HUES48 (cell line): ENCODE measurements at regions not wholly inside any gene's neighbourhood (a gene's known extent, or its start where the extent isn't known, plus 50 kb on each side); places are given as distances from the start of the nearest gene placed in this dataset.

Experiments
- H3K27ac ChIP-seq: one replicate; pipeline ENCODE4 v1.7.0; 2013; ENCODE audit warnings: low read depth, low read length, inconsistent platforms
- H3K27me3 ChIP-seq: 2 replicates; pipeline ENCODE4 v1.6.1; 2013; ENCODE audit warnings: mild to moderate bottlenecking, low read length; ENCODE audit not compliant: control insufficient read depth, insufficient read depth
- H3K36me3 ChIP-seq: 2 replicates; pipeline ENCODE4 v1.6.1; 2013; ENCODE audit warnings: low read length; ENCODE audit not compliant: control insufficient read depth, insufficient read depth
- H3K4me1 ChIP-seq: 2 replicates; pipeline ENCODE4 v1.6.1; 2013; ENCODE audit warnings: mild to moderate bottlenecking, low read length; ENCODE audit not compliant: control insufficient read depth, insufficient read depth
- H3K4me3 ChIP-seq: 2 replicates; pipeline ENCODE4 v1.5.1; 2013; ENCODE audit warnings: mild to moderate bottlenecking, low read depth, low read length
- H3K9ac ChIP-seq: 2 replicates; pipeline ENCODE4 v1.6.1; 2013; ENCODE audit warnings: mild to moderate bottlenecking, low read depth, low read length, moderate library complexity
- H3K9me3 ChIP-seq: 2 replicates; pipeline ENCODE4 v1.6.1; 2013; ENCODE audit warnings: low read length; ENCODE audit not compliant: control insufficient read depth, insufficient read depth

DNA sequence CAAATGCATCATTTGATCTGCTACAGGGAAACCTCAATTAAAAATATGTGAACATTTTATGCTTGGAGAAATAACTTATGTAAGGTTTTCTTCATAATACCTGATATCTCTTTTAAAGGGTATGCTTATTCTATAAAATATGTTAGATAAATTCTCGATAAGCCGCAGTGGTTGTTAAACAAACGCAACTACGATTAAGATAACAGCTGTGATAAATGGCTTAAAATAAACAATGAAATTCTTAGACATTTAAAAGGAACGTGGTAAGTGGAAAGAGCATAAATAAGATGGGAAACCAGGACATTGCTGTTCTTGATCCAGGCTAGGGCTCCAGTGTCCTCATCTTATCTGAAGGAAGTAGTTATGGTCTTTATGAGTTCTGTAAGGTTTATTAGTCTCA, 415.9 kb downstream of the CD83 start:
- Histone ChIP-seq H3K4me3 (no peak overlapping the region), H3K4me1 (no peaks in the 10 kb centered on the region), H3K9ac (no peak overlapping the region), H3K36me3 (no peaks in the 10 kb centered on the region), H3K27me3 (no peaks in the 10 kb centered on the region), H3K27ac (no peak overlapping the region), H3K9me3 (no peaks in the 10 kb centered on the region)

DNA sequence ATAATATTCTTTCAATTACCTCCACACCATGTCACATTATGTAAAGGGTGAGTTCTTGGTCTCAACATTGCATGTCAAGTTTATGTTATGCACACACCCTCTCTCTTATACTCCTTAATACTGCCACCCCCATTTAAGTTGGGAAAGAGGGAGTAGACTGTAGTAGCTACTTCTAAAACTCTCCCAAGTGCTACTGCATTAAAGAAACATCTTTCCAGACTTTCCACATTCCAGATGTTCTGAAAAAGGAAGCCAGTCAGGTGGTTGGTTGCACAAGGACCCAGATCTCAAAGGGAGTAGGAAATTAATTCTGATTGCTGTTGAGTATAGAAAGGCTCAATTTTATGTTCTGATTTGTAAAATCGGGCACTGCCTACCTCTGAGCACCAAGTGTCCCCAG, 419.5 kb downstream of the CD83 start:
- Histone ChIP-seq H3K9me3 (no peaks in the 10 kb centered on the region), H3K27ac (no peak overlapping the region), H3K27me3 (no peaks in the 10 kb centered on the region), H3K4me3 (no peak overlapping the region), H3K9ac (no peak overlapping the region), H3K36me3 (no peaks in the 10 kb centered on the region), H3K4me1 (peaks cover 13% of the 10 kb centered on the region)

DNA sequence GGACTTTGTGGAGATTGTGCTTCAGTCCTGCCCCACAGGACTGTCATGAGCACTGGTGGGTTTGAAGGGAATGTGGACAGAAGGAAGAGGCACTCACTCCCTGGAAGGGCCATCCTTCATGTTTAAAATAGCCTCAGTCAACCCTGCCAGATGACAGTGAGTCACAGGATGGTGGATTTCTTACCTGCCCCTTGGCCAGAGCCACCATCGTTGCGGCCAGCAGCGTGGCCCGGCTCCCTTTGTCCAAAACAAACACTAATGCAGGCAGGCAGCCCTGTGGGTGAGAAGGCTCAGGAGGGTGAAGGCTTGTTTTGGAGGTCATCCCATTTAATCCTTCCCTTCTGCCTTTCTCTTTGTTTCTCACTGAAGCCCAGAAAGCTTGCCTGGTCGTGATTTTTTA, 422.7 kb downstream of the CD83 start:
- H3K4me1 ChIP-seq: peaks cover 13% of the 10 kb centered on the region
- H3K9ac ChIP-seq: no peak overlapping the region
- H3K27me3 ChIP-seq: no peaks in the 10 kb centered on the region
- no peaks in the 10 kb centered on the region for H3K36me3 ChIP-seq
- no peaks in the 10 kb centered on the region for H3K9me3 ChIP-seq
- H3K4me3 ChIP-seq: no peak overlapping the region
- no peak overlapping the region for H3K27ac ChIP-seq

DNA sequence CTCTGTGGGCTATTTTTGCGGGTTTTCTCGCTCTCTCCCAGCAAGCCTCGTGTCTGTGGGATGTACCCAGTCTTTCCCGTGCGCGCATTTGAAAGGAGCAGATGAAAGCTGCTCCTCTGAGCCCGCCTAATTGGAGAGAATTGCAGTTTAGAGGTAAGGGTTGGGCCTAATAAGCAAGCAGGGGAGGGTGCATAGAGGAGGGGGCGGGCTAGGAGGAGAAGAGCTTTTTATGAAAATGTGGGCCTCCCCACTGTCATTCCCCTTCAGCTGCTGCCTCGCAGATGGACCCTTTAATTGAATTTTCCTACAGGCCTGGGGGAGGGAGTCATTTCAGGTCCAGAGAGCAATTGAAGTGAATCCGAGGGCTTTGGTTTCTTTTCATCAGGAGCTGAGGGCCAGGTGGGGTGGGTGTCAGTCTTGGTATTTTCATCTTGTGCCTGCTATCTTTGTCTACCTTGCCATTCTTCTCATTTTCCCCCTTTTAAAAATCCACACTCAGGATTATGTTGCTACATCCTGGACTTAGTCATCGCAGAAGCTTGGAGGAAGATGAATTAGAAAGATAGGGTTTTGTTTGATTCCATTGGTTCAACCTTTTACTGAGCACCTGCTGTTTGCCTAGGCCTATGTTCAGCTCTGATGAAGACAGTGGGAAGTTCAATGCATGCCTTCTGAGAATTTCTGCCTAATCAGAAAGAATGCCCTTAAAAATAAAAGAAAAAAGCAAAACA, 423.4 kb downstream of the CD83 start:
- no peaks in the 10 kb centered on the region for H3K27me3 ChIP-seq
- H3K9me3 ChIP-seq: no peaks in the 10 kb centered on the region
- H3K36me3 ChIP-seq: no peaks in the 10 kb centered on the region
- H3K27ac ChIP-seq: no peak overlapping the region
- peaks cover 13% of the 10 kb centered on the region for H3K4me1 ChIP-seq
- no peak overlapping the region for H3K9ac ChIP-seq
- H3K4me3 ChIP-seq: no peak overlapping the region

DNA sequence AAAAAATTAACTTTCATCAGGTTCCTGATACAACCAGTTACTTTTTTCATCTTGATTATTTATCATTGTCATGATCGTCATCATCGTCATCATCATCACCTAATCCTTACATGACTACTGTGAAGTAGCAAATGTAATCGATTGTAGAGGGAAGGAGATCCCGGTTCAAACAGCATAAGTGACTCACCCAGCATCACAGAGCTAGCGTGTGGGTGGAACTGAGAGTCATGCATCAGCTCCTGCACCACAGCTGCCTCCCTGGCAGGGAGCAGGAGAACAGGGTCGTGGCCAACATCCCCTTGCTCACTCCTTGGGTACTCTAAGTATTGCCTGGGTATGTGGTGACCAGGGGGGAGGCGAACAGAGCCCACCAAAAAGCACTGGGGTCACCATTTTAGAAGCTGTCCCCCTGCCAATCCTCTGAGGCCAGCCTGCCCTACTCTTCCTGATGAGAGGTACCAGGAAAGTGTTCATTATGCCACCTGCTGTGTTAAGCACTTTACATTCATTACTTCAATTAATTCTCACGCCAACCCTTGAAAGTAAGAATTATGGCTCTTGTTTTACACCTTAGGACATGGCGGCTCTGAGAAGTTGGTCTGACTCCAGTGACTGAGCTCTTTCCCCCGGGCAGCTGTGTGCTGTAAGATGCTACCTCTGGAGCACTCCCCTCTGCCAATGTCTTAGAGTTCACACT, 425.2 kb downstream of the CD83 start:
- H3K9me3 ChIP-seq: no peaks in the 10 kb centered on the region
- H3K36me3 ChIP-seq: no peaks in the 10 kb centered on the region
- no peak overlapping the region for H3K4me3 ChIP-seq
- no peak overlapping the region for H3K27ac ChIP-seq
- H3K9ac ChIP-seq: no peak overlapping the region
- peaks cover 13% of the 10 kb centered on the region for H3K4me1 ChIP-seq
- H3K27me3 ChIP-seq: no peaks in the 10 kb centered on the region

DNA sequence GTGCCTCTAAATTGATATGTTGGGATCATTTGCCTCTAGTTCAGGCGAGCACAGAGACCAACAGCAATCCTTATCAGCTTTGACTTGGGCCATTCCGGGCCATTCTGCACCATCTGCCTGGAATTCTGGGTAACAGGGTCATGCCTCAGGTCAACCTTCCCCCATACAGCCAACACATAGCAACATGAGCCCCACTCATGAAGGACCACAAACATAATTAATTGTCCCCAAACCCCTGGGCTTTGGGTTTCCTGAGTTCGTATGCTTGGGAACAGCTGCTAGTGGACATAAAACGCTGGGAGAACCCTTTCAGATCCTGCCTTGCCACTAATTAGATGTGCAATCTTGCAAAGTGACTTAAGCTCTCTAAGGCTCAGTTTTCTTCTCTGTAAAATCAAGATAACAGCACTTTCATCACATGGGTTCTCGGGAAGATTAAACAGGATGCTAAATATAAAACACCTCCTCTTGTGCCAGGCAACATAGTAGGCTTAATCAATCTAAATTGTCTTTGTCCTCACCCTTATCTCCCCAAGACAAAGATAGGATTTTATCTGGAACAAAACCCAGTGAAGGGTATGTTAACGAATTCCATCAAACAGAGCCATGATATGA, 426.5 kb downstream of the CD83 start:
- Histone ChIP-seq H3K27ac (no peak overlapping the region), H3K4me1 (peaks cover 13% of the 10 kb centered on the region), H3K36me3 (no peaks in the 10 kb centered on the region), H3K9ac (no peak overlapping the region), H3K4me3 (no peak overlapping the region), H3K9me3 (no peaks in the 10 kb centered on the region), H3K27me3 (no peaks in the 10 kb centered on the region)

DNA sequence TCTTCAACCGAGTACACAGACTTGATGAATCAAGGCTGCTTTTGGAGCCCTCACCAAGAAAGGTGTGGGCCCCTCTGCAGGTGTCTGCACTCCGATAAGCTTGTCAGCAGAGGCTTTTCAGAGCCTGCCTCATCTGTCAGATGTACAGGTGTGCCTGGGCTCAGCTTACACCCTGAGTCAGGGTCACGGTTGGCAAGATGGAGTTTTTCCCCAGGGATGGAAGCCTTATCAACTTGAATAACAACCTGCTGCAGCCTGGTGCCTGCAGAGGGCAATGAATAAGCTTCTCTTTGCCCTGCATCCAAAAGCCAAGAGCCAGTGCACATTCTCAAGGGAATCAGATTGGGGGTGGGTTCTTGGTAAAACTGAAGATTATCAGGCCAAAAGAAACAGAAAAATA, 427.1 kb downstream of the CD83 start:
- Histone ChIP-seq H3K4me1 (peaks cover 13% of the 10 kb centered on the region), H3K27ac (no peak overlapping the region), H3K27me3 (no peaks in the 10 kb centered on the region), H3K9me3 (no peaks in the 10 kb centered on the region), H3K9ac (no peak overlapping the region), H3K36me3 (no peaks in the 10 kb centered on the region), H3K4me3 (no peak overlapping the region)

DNA sequence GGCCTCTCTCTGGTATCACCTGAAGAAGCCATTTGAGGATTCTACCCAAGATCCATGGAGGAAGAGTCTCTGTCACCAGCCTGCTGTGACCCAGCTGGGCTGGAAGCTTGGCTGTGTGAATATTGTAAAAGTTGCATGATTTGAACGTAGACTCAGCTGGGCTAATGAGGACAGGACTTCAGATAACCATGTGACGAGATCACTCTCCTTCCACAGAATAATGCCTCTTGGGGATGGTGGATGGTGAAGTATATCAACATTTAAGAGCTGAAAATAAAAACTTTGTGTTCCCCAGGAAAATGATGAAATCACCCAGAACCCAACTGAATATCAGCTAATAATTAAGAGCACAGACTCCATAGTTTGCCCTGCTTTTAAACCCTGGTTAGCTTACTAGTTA, 427.9 kb downstream of the CD83 start:
- no peaks in the 10 kb centered on the region for H3K27me3 ChIP-seq
- no peak overlapping the region for H3K27ac ChIP-seq
- H3K4me3 ChIP-seq: no peak overlapping the region
- no peaks in the 10 kb centered on the region for H3K9me3 ChIP-seq
- peaks cover 10% of the 10 kb centered on the region for H3K4me1 ChIP-seq
- H3K9ac ChIP-seq: no peak overlapping the region
- H3K36me3 ChIP-seq: no peaks in the 10 kb centered on the region

DNA sequence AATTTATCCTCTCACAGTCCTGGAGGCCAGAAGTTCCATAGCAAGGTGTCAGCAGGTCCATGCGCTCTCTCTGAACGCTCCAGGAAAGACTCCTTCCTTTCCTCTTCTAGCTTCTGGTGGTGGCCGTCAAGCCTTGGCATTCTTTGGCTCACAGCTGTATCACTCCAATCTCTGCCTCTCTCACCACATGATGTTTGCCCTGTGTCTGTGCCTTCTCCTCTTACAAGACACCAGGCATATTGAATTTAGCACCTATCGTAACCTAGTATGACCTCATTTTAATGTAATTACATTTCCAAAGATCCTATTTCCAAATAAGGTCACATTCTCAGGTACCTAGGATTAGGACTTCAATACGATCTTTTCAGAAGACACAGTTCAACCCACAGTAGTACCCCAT, 428.5 kb downstream of the CD83 start:
- no peak overlapping the region for H3K27ac ChIP-seq
- no peak overlapping the region for H3K9ac ChIP-seq
- H3K27me3 ChIP-seq: no peaks in the 10 kb centered on the region
- H3K36me3 ChIP-seq: no peaks in the 10 kb centered on the region
- H3K4me1 ChIP-seq: peaks cover 5% of the 10 kb centered on the region
- no peaks in the 10 kb centered on the region for H3K9me3 ChIP-seq
- H3K4me3 ChIP-seq: no peak overlapping the region

DNA sequence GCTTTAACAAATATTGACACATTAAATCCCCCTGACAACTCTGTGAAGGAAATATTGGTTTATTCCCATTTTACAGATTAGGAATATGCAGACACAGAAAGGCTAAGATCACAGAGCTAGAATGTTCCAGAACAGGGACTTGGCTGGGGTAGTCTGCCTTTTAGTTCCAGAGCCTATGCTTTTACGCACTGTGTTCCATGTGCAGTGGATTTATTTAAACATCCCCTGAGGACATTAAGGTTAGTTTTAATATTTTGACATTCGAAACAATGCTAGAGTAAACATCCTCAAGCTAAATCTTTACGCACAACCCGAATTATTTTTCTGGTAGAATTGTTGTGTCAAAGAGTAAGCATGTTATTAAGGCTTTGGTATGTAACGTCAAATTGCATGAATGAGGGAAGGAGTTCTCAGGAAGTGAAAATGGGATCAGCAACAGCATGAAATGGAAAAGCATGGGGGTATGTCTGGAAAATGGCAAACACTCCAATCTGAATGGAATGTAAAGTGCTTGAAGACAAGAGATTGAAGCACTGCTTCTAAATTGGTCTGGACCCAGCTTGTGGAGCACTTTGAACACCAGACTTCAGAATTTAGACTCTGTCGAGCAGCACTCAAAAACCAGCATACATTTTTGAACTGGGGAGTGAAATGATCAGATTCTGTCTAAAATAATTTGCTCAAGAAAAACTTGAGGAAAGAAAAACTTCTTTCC, 429.9 kb downstream of the CD83 start:
- H3K9ac ChIP-seq: no peak overlapping the region
- no peaks in the 10 kb centered on the region for H3K27me3 ChIP-seq
- no peaks in the 10 kb centered on the region for H3K36me3 ChIP-seq
- H3K27ac ChIP-seq: no peak overlapping the region
- no peaks in the 10 kb centered on the region for H3K9me3 ChIP-seq
- no peaks in the 10 kb centered on the region for H3K4me1 ChIP-seq
- H3K4me3 ChIP-seq: no peak overlapping the region

DNA sequence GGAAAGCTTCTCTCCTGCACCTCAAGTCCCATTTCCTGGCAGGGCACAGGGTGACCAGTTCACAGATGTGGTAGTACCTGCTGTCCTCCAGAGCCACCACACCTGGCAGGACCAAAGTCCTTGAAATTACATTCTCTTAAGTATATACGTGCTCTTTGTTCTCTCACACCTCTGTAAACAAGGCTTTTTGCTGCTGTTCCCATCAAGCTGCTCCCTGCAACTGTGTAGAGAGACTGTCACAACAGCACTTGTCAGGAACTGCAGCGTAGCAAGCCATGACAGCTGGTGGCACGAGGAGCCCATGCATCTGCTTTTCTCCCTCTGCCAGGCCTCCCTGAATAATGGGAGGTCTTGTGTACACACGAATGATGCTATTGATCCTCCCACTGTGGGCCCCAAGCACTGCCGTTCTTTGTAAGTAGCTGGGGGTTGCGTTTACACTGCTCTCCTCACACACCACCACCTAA, 431.8 kb downstream of the CD83 start:
- Histone ChIP-seq H3K9ac (no peak overlapping the region), H3K4me1 (no peaks in the 10 kb centered on the region), H3K27ac (no peak overlapping the region), H3K36me3 (no peaks in the 10 kb centered on the region), H3K9me3 (no peaks in the 10 kb centered on the region), H3K27me3 (no peaks in the 10 kb centered on the region), H3K4me3 (no peak overlapping the region)
